ENCODE measurements at regions not wholly inside any gene's neighbourhood (a gene's known extent, or its start where the extent isn't known, plus 50 kb on each side); places are given as distances from the start of the nearest gene placed in this dataset.

- TF ChIP-seq CTCF (conservative IDR thresholded peaks at IDR 0.05; ENCODE audit: low read depth, low read length): no peak
- H3K9ac ChIP-seq: no peak overlapping the region
- no peak overlapping the region for H3K27ac ChIP-seq
These were observed 275.8 kb upstream of the LYZL1 start for GRCh38 chr10:29012926-29013554.

GRCh38 chr10:29021591-29021990 lies 267.3 kb upstream of the LYZL1 start:
- Histone ChIP-seq H3K9ac (no peak overlapping the region), H3K27me3 (ENCODE audit: insufficient read depth, low read depth) (no peaks in the 10 kb centered on the region), H3K79me2 (ENCODE audit: insufficient read depth, low read depth) (no peaks in the 10 kb centered on the region), H3K36me3 (ENCODE audit: insufficient read depth) (no peaks in the 10 kb centered on the region), H3K4me3 (IDR thresholded peaks at IDR 0.05; ENCODE audit: insufficient read depth, low read depth, low read length) (no peak overlapping the region), H3K4me1 (ENCODE audit: low read depth, poor library complexity, severe bottlenecking) (no peaks in the 10 kb centered on the region), H3K27ac (no peak overlapping the region), H3K4me2 (no peak overlapping the region), H2AFZ (ENCODE audit: low read depth) (no peak overlapping the region), H4K20me1 (ENCODE audit: insufficient read depth) (no peaks in the 10 kb centered on the region)
- no peak for TF ChIP-seq CTCF (conservative IDR thresholded peaks at IDR 0.05; ENCODE audit: low read depth, low read length)

More at GRCh38 chr10:29012926-29013554, 275.8 kb upstream of the LYZL1 start:
- Histone ChIP-seq H2AFZ (ENCODE audit: low read depth) (no peak overlapping the region), H4K20me1 (ENCODE audit: insufficient read depth) (no peaks in the 10 kb centered on the region), H3K4me1 (ENCODE audit: low read depth, poor library complexity, severe bottlenecking) (no peaks in the 10 kb centered on the region), H3K79me2 (ENCODE audit: insufficient read depth, low read depth) (no peaks in the 10 kb centered on the region), H3K4me2 (no peak overlapping the region), H3K27me3 (ENCODE audit: insufficient read depth, low read depth) (no peaks in the 10 kb centered on the region), H3K4me3 (IDR thresholded peaks at IDR 0.05; ENCODE audit: insufficient read depth, low read depth, low read length) (no peak overlapping the region), H3K36me3 (ENCODE audit: insufficient read depth) (no peaks in the 10 kb centered on the region)

GRCh38 chr10:29022513-29022912 lies 266.4 kb upstream of the LYZL1 start:
- Histone ChIP-seq H3K36me3 (ENCODE audit: insufficient read depth) (no peaks in the 10 kb centered on the region), H3K27ac (no peak overlapping the region), H3K4me3 (IDR thresholded peaks at IDR 0.05; ENCODE audit: insufficient read depth, low read depth, low read length) (no peak overlapping the region), H4K20me1 (ENCODE audit: insufficient read depth) (no peaks in the 10 kb centered on the region), H3K79me2 (ENCODE audit: insufficient read depth, low read depth) (no peaks in the 10 kb centered on the region), H3K4me1 (ENCODE audit: low read depth, poor library complexity, severe bottlenecking) (no peaks in the 10 kb centered on the region), H3K27me3 (ENCODE audit: insufficient read depth, low read depth) (no peaks in the 10 kb centered on the region), H2AFZ (ENCODE audit: low read depth) (no peak overlapping the region), H3K4me2 (no peak overlapping the region), H3K9ac (no peak overlapping the region)
- TF ChIP-seq CTCF (conservative IDR thresholded peaks at IDR 0.05; ENCODE audit: low read depth, low read length): no peak

- Histone ChIP-seq H3K4me3 (IDR thresholded peaks at IDR 0.05; ENCODE audit: insufficient read depth, low read depth, low read length) (no peak overlapping the region), H3K36me3 (ENCODE audit: insufficient read depth) (no peaks in the 10 kb centered on the region), H3K27ac (no peak overlapping the region), H3K4me2 (no peak overlapping the region), H3K9ac (no peak overlapping the region), H4K20me1 (ENCODE audit: insufficient read depth) (no peaks in the 10 kb centered on the region), H3K27me3 (ENCODE audit: insufficient read depth, low read depth) (no peaks in the 10 kb centered on the region), H2AFZ (ENCODE audit: low read depth) (no peak overlapping the region), H3K79me2 (ENCODE audit: insufficient read depth, low read depth) (no peaks in the 10 kb centered on the region), H3K4me1 (ENCODE audit: low read depth, poor library complexity, severe bottlenecking) (no peaks in the 10 kb centered on the region)
- no peak for TF ChIP-seq CTCF (conservative IDR thresholded peaks at IDR 0.05; ENCODE audit: low read depth, low read length)
These were observed 265.2 kb upstream of the LYZL1 start for GRCh38 chr10:29023678-29024077.

Measured in KMS-11 (cell line).